GM06990 (cell line): ENCODE measurements at regions not wholly inside any gene's neighbourhood (a gene's known extent, or its start where the extent isn't known, plus 50 kb on each side); places are given as distances from the start of the nearest gene placed in this dataset.

Source experiments
- DNase-seq: peaks from one replicate; pipeline ENCODE4 v3.0.0-alpha.2; 2011; ENCODE audit not compliant: insufficient read length; ENCODE audit errors: extremely low read depth
- H3K27me3 ChIP-seq: replicated peaks from 2 replicates; pipeline ENCODE4 v1.6.0; 2011; ENCODE audit warnings: low read length; ENCODE audit not compliant: control insufficient read depth, insufficient read depth
- H3K36me3 ChIP-seq: 2 replicates; pipeline ENCODE4 v1.5.1; 2011; ENCODE audit warnings: low read length; ENCODE audit not compliant: control insufficient read depth, insufficient read depth
- H3K4me3 ChIP-seq: replicated peaks from 2 replicates; pipeline ENCODE4 v1.5.1; 2011; ENCODE audit warnings: low read depth, mild to moderate bottlenecking, control low read depth, low read length
- TF ChIP-seq, protein P1 (sequence below): IDR thresholded peaks from 2 replicates; pipeline ENCODE4 v1.5.1; 2011; ENCODE audit warnings: low read length, control low read depth, mild to moderate bottlenecking, inconsistent platforms; ENCODE audit not compliant: insufficient read depth, poor library complexity, severe bottlenecking

DNA sequence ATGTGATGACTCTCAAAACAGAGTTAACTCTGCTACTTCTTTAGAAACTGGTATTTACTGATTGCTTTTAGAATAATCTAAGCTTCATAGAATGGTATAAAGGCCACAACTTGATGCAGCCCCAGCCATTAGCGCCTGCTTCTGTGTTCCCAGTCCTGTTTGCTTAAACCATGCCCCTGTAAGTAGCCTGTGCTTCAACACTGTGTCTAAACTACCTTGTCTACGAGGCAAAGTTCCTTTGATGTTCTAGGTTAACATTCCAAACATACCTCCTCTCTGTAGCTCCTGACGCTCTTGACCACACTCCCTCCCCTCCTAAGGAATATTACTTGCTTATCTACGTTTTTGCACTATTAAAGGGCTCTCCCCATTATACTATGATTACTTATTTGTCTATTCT is 352.5 kb upstream of the ADGRL3 start:
- no peaks in the 10 kb centered on the region for H3K27me3 ChIP-seq
- no peak for DNase-seq
- TF ChIP-seq, protein P1, sequence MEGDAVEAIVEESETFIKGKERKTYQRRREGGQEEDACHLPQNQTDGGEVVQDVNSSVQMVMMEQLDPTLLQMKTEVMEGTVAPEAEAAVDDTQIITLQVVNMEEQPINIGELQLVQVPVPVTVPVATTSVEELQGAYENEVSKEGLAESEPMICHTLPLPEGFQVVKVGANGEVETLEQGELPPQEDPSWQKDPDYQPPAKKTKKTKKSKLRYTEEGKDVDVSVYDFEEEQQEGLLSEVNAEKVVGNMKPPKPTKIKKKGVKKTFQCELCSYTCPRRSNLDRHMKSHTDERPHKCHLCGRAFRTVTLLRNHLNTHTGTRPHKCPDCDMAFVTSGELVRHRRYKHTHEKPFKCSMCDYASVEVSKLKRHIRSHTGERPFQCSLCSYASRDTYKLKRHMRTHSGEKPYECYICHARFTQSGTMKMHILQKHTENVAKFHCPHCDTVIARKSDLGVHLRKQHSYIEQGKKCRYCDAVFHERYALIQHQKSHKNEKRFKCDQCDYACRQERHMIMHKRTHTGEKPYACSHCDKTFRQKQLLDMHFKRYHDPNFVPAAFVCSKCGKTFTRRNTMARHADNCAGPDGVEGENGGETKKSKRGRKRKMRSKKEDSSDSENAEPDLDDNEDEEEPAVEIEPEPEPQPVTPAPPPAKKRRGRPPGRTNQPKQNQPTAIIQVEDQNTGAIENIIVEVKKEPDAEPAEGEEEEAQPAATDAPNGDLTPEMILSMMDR = no peak
- H3K36me3 ChIP-seq = no peaks in the 10 kb centered on the region
- H3K4me3 ChIP-seq = no peak overlapping the region

- Histone ChIP-seq H3K27me3 (no peaks in the 10 kb centered on the region), H3K36me3 (no peaks in the 10 kb centered on the region)
Observed at GRCh38 chr4:60857130-60857753, 342.9 kb upstream of the ADGRL3 start.

DNA sequence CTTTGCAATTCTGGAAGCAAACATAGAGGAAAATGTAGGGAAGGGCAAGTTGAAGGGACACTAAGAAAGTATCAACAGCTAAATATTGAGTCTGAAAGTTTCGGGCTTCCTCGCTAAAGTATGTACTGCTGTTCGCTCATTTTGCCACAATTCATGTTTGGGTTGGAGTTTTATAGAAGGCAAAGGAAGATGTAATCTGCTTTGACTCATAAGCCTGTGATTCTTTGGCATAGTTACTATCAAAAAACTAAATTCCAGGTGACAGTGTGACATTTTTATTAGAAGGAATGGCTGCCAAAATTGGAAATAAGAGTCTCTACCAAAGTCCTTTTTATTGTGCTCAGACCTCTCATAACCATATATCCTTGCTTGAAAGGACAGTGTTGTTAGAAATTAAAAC is 336.7 kb upstream of the ADGRL3 start:
- no peak for DNase-seq
- Histone ChIP-seq H3K36me3 (no peaks in the 10 kb centered on the region), H3K4me3 (no peak overlapping the region), H3K27me3 (no peaks in the 10 kb centered on the region)
- TF ChIP-seq, protein P1 = no peak

More at GRCh38 chr4:60857130-60857753, 342.9 kb upstream of the ADGRL3 start:
- no peak overlapping the region for H3K4me3 ChIP-seq
- no peak for DNase-seq
- TF ChIP-seq, protein P1 = no peak

DNA sequence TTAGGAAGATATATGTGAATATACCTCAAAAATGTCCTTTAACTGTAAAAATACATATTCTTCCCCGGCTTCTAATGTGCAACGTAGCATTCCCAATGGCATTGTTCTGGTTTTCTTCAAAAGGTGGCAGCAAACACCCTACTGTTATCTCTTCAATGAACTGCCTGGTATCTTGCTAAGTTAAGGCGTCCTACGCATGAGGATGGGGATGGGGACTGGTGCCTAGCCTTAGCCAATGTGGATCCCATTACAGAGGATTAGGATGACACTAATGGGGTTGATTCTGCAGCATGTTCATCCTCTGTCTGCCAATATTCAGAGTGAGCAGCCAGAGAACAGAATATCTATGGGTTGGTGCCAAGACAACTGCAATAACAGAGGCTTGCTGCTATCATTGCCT is 334.9 kb upstream of the ADGRL3 start:
- TF ChIP-seq, protein P1 = no peak
- no peak overlapping the region for H3K4me3 ChIP-seq
- no peak for DNase-seq
- no peaks in the 10 kb centered on the region for H3K27me3 ChIP-seq
- H3K36me3 ChIP-seq = no peaks in the 10 kb centered on the region

GRCh38 chr4:60868232-60868960 is 331.7 kb upstream of the ADGRL3 start:
- no peak overlapping the region for H3K4me3 ChIP-seq
- TF ChIP-seq, protein P1 = no peak
- DNase-seq = no peak
- no peaks in the 10 kb centered on the region for H3K36me3 ChIP-seq
- H3K27me3 ChIP-seq = no peaks in the 10 kb centered on the region
